ENCODE measurements at regions not wholly inside any gene's neighbourhood (a gene's known extent, or its start where the extent isn't known, plus 50 kb on each side); places are given as distances from the start of the nearest gene placed in this dataset.

DNA sequence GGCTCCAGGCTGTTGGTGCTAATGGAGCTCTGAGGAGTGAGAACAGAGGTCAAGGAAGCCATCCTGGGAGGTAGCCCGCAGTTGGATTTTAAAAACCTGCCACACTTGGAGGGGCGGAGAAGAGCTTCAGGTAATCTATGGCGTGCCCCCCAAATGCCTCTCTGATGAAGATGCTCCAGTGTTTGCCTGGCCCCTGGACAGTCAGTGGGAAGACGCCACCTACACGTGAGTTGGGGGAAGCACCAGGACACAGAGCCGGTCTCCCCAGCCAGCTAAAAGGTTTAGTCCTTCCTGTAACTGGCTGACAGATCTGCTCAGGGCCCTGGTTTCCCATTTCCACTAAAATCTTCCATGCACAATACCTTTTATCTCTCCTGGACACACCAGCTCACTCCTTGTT lies 225.0 kb downstream of the TTC32 start:
- TF ChIP-seq EZH2phosphoT487 (IDR thresholded peaks at IDR 0.05; ENCODE audit: low read length) (no peak), EZH2 (optimal IDR thresholded peaks at IDR 0.05; ENCODE audit: low read depth, low read length) (no peak)
- TF ChIP-seq, protein P1, sequence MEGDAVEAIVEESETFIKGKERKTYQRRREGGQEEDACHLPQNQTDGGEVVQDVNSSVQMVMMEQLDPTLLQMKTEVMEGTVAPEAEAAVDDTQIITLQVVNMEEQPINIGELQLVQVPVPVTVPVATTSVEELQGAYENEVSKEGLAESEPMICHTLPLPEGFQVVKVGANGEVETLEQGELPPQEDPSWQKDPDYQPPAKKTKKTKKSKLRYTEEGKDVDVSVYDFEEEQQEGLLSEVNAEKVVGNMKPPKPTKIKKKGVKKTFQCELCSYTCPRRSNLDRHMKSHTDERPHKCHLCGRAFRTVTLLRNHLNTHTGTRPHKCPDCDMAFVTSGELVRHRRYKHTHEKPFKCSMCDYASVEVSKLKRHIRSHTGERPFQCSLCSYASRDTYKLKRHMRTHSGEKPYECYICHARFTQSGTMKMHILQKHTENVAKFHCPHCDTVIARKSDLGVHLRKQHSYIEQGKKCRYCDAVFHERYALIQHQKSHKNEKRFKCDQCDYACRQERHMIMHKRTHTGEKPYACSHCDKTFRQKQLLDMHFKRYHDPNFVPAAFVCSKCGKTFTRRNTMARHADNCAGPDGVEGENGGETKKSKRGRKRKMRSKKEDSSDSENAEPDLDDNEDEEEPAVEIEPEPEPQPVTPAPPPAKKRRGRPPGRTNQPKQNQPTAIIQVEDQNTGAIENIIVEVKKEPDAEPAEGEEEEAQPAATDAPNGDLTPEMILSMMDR (IDR thresholded peaks at IDR 0.05; ENCODE audit: low read length) = no peak

Data from MM.1S (cell line).